Loucy (cell line): ENCODE measurements at regions not wholly inside any gene's neighbourhood (a gene's known extent, or its start where the extent isn't known, plus 50 kb on each side); places are given as distances from the start of the nearest gene placed in this dataset.

Experiments used
- H2AFZ ChIP-seq: fragments of 200-600 bp; sonication (generic); 2 replicates; pipeline ENCODE4 v1.6.0; 2016; ENCODE audit warnings: antibody characterized with exemption, mild to moderate bottlenecking, low read length, moderate library complexity
- H3F3A ChIP-seq: fragments of 200-600 bp; 2 replicates; pipeline ENCODE4 v1.6.0; 2016; ENCODE audit warnings: antibody characterized with exemption, low read depth, mild to moderate bottlenecking
- H3K27me3 ChIP-seq: fragments of 200-600 bp; sonication (generic); 2 replicates; pipeline ENCODE4 v1.6.1; 2014; ENCODE audit warnings: low read length, mild to moderate bottlenecking; ENCODE audit not compliant: insufficient read depth, poor library complexity, severe bottlenecking
- H3K36me3 ChIP-seq: fragments of 200-600 bp; sonication (generic); 2 replicates; pipeline ENCODE4 v1.6.1; 2016; ENCODE audit warnings: low read length; ENCODE audit not compliant: insufficient read depth
- H3K4me1 ChIP-seq: fragments of 200-600 bp; sonication (generic); 2 replicates; pipeline ENCODE4 v1.5.1; 2014; ENCODE audit warnings: low read length, mild to moderate bottlenecking; ENCODE audit not compliant: insufficient read depth, poor library complexity, severe bottlenecking
- H3K4me2 ChIP-seq: fragments of 200-600 bp; sonication (generic); 2 replicates; pipeline ENCODE4 v1.6.0; 2014; ENCODE audit warnings: antibody characterized with exemption, low read length, low read depth, mild to moderate bottlenecking; ENCODE audit not compliant: poor library complexity, severe bottlenecking
- H3K4me3 ChIP-seq: fragments of 200-600 bp; sonication (generic); 2 replicates; pipeline ENCODE4 v1.5.1; 2014; ENCODE audit warnings: low read length, mild to moderate bottlenecking, mixed read lengths; ENCODE audit not compliant: poor library complexity, severe bottlenecking
- H3K79me2 ChIP-seq: fragments of 200-600 bp; sonication (generic); 2 replicates; pipeline ENCODE4 v1.6.1; 2014; ENCODE audit warnings: low read length; ENCODE audit not compliant: insufficient read depth
- H3K9ac ChIP-seq: fragments of 200-600 bp; sonication (generic); 2 replicates; pipeline ENCODE4 v1.6.0; 2014; ENCODE audit warnings: mild to moderate bottlenecking, low read depth, low read length, moderate library complexity; ENCODE audit not compliant: poor library complexity, severe bottlenecking
- H3K9me2 ChIP-seq: fragments of 200-600 bp; sonication (generic); replicated peaks from 2 replicates; pipeline ENCODE4 v1.6.1; 2016; ENCODE audit warnings: low read depth, low read length, mixed read lengths
- H3K9me3 ChIP-seq: fragments of 200-600 bp; sonication (generic); 2 replicates; pipeline ENCODE4 v1.6.1; 2014; ENCODE audit warnings: mild to moderate bottlenecking, antibody characterized with exemption, low read length, low read depth; ENCODE audit not compliant: insufficient read depth
- H4K20me1 ChIP-seq: fragments of 200-600 bp; sonication (generic); 2 replicates; pipeline ENCODE4 v1.6.0; 2014; ENCODE audit warnings: antibody characterized with exemption, low read length, mild to moderate bottlenecking; ENCODE audit not compliant: insufficient read depth, poor library complexity, severe bottlenecking
- EZH2phosphoT487 ChIP-seq: fragments of 200-600 bp; IDR thresholded peaks from 2 replicates; pipeline ENCODE4 v1.6.1; 2018; ENCODE audit warnings: antibody characterized with exemption, mild to moderate bottlenecking, moderate library complexity, borderline replicate concordance
- TF ChIP-seq, protein P1 (sequence below): fragments of 200-600 bp; sonication (generic); conservative IDR thresholded peaks from 2 replicates; pipeline ENCODE4 v1.5.1; 2014; ENCODE audit warnings: mild to moderate bottlenecking, antibody characterized with exemption, low read length

DNA sequence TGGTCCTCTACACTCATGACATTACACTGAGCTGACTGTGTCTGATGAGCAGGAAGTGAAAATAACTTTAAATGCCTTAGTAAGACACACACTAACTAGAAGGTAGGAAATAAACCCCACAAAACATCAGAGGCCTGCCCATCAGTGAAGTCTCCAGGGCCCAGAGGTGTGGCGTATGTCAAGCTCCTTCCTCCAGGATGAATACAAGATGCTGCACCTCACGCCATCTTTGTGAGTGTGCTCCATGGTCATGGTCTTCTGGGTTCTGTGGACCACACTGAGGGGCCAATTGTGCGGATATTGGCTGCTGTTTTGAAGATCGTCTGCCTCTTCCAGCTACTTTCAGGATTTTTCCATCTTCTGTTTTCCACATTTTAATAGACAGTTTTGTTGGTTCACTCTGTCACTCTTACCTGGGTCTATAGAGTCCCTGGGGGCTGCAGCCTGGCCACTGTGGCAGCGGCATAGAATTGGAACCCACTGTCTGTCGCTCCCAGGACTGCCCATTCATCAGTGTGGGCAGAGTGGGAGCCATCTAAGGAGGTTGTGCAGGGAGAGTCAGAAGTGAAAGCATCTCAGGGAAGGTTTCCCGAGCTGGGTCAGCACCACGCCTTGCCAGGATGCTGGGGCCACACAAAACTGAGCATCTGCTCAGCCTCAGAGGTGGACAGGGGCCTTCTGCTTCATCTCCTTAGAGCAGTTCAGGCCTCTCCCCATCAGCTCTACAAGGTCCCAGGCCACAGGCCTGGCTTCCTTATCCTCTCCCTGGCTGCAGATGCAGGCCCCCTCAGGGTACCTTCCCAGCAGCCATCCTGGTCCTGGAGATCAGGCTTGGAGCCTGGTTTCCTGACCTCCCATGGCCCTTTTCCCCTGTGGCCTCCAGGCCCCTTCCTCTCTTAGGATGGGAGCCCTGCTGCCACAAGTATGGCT is 57.5 kb upstream of the C14orf180 start:
- H3F3A ChIP-seq = no peaks in the 10 kb centered on the region
- no peak overlapping the region for H3K4me2 ChIP-seq
- no peaks in the 10 kb centered on the region for H3K9me2 ChIP-seq
- no peaks in the 10 kb centered on the region for H3K79me2 ChIP-seq
- H3K4me1 ChIP-seq = no peaks in the 10 kb centered on the region
- H3K9me3 ChIP-seq = peaks cover 3% of the 10 kb centered on the region; the same call in 1 of the 2 replicates
- no peaks in the 10 kb centered on the region for H3K36me3 ChIP-seq
- no peaks in the 10 kb centered on the region for H3K27me3 ChIP-seq
- H3K9ac ChIP-seq = no peak overlapping the region
- no peaks in the 10 kb centered on the region for H4K20me1 ChIP-seq
- TF ChIP-seq EZH2phosphoT487 = no peak
- TF ChIP-seq, protein P1, sequence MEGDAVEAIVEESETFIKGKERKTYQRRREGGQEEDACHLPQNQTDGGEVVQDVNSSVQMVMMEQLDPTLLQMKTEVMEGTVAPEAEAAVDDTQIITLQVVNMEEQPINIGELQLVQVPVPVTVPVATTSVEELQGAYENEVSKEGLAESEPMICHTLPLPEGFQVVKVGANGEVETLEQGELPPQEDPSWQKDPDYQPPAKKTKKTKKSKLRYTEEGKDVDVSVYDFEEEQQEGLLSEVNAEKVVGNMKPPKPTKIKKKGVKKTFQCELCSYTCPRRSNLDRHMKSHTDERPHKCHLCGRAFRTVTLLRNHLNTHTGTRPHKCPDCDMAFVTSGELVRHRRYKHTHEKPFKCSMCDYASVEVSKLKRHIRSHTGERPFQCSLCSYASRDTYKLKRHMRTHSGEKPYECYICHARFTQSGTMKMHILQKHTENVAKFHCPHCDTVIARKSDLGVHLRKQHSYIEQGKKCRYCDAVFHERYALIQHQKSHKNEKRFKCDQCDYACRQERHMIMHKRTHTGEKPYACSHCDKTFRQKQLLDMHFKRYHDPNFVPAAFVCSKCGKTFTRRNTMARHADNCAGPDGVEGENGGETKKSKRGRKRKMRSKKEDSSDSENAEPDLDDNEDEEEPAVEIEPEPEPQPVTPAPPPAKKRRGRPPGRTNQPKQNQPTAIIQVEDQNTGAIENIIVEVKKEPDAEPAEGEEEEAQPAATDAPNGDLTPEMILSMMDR = no peak
- no peak overlapping the region for H2AFZ ChIP-seq
- H3K4me3 ChIP-seq = no peak overlapping the region

DNA sequence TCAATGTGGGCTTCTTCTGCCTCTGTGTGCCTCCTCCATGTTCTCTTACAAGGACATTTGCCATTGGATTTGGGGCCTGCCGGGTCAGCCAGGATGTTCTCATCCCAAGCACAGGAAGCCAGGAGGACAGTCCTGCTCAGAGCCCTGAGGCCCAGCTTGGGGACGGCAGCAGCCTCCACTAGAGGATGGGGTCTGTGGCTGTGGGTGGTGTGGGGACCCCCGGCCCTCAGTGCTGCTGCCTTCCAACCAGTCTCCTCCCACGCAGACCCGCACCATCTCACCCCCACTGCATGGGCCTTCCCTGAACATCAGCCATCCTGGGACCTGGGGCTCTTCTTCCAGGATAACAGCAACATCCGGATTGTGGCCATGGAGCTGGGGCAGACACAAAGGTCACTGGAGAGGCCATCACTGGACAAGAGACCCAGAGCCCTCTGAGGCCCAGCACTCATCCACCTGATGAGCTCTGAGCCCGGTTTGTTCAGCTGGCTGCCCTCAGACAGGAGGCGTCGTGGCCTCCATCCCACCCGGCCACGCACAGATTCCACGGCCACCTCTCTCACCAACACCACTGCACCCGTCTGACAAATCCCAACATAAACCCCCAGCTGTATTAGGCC is 56.5 kb upstream of the C14orf180 start:
- Histone ChIP-seq H3K27me3 (no peaks in the 10 kb centered on the region), H3K4me3 (no peak overlapping the region)

DNA sequence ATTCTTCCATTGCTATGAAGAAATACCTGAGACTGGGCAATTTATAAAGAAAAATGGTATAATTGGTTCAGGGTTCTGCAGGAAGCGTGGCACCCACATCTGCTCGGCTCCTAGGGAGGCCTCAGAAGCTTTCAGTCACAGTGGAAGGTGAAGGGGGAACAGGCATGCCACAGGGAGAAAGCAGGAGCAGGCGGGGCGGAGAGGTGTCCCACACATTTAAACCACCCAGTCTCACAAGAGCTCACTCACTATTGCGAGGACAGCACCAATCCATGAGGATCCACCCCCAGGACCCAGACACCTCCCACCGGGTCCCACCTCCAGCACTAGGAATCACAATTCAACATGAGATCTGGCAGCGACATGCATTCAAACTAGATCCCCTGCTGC is 56.0 kb upstream of the C14orf180 start:
- H4K20me1 ChIP-seq = no peaks in the 10 kb centered on the region
- H3K27me3 ChIP-seq = no peaks in the 10 kb centered on the region
- H2AFZ ChIP-seq = no peak overlapping the region
- no peaks in the 10 kb centered on the region for H3F3A ChIP-seq
- no peaks in the 10 kb centered on the region; the same call in 1 of the 2 replicates for H3K9me3 ChIP-seq
- no peak overlapping the region for H3K4me2 ChIP-seq
- H3K9ac ChIP-seq = no peak overlapping the region
- no peaks in the 10 kb centered on the region for H3K36me3 ChIP-seq
- H3K4me3 ChIP-seq = no peak overlapping the region
- H3K9me2 ChIP-seq = no peaks in the 10 kb centered on the region
- TF ChIP-seq, protein P1 = no peak
- TF ChIP-seq EZH2phosphoT487 = no peak
- H3K79me2 ChIP-seq = no peaks in the 10 kb centered on the region
- no peaks in the 10 kb centered on the region for H3K4me1 ChIP-seq

More for the DNA sequence above, 56.5 kb upstream of the C14orf180 start:
- Histone ChIP-seq H3K4me1 (no peaks in the 10 kb centered on the region), H3K4me2 (no peak overlapping the region), H2AFZ (no peak overlapping the region), H4K20me1 (no peaks in the 10 kb centered on the region), H3F3A (no peaks in the 10 kb centered on the region), H3K9me2 (no peaks in the 10 kb centered on the region), H3K79me2 (no peaks in the 10 kb centered on the region), H3K36me3 (no peaks in the 10 kb centered on the region), H3K9ac (no peak overlapping the region), H3K9me3 (no peaks in the 10 kb centered on the region; the same call in 1 of the 2 replicates)
- TF ChIP-seq EZH2phosphoT487 = no peak
- TF ChIP-seq, protein P1 = no peak
